Trophoblast cell (in vitro differentiated cells and primary cell): ENCODE measurements at regions not wholly inside any gene's neighbourhood (a gene's known extent, or its start where the extent isn't known, plus 50 kb on each side); places are given as distances from the start of the nearest gene placed in this dataset.

Source experiments
- DNase-seq, 2 donors: peaks; one replicate each; pipeline ENCODE4 v3.0.0-alpha.2; 2016
- H2AFZ ChIP-seq: 2 replicates; pipeline ENCODE4 v1.6.1; 2013; ENCODE audit warnings: low read length, moderate library complexity, mild to moderate bottlenecking; ENCODE audit not compliant: insufficient read depth, poor library complexity
- H2AK5ac ChIP-seq: 2 replicates; pipeline ENCODE4 v1.6.1; 2013; ENCODE audit warnings: mild to moderate bottlenecking, low read length
- H2BK120ac ChIP-seq: 2 replicates; pipeline ENCODE4 v1.6.1; 2013; ENCODE audit warnings: low read length, mild to moderate bottlenecking, moderate library complexity; ENCODE audit not compliant: insufficient read depth, poor library complexity
- H2BK12ac ChIP-seq: 2 replicates; pipeline ENCODE4 v1.6.1; 2013; ENCODE audit warnings: mild to moderate bottlenecking, low read length, moderate library complexity
- H2BK5ac ChIP-seq: 2 replicates; pipeline ENCODE4 v1.6.1; 2013; ENCODE audit warnings: low read length, low read depth, moderate library complexity, mild to moderate bottlenecking; ENCODE audit not compliant: poor library complexity
- H3K14ac ChIP-seq: 2 replicates; pipeline ENCODE4 v1.6.1; 2013; ENCODE audit warnings: mild to moderate bottlenecking, low read length
- H3K18ac ChIP-seq: 2 replicates; pipeline ENCODE4 v1.6.1; 2013; ENCODE audit warnings: mild to moderate bottlenecking, low read length
- H3K23ac ChIP-seq: 2 replicates; pipeline ENCODE4 v1.6.1; 2013; ENCODE audit warnings: low read length
- H3K27ac ChIP-seq: 2 replicates; pipeline ENCODE4 v1.5.1; 2013; ENCODE audit warnings: low read depth, mild to moderate bottlenecking, inconsistent platforms, low read length, moderate library complexity
- H3K27me3 ChIP-seq: 2 replicates; pipeline ENCODE4 v1.6.1; 2013; ENCODE audit warnings: inconsistent platforms, mild to moderate bottlenecking, low read length, moderate library complexity; ENCODE audit not compliant: insufficient read depth
- H3K36me3 ChIP-seq, 2 experiments: 1 replicate in 1 of 2; 2 replicates in 1 of 2; pipeline ENCODE4 v1.6.1; 2013; ENCODE audit warnings: low read length in 2 of 2, mild to moderate bottlenecking in 2 of 2, moderate library complexity in 1 of 2; ENCODE audit not compliant: insufficient read depth in 2 of 2, control insufficient read depth in 1 of 2
- H3K4ac ChIP-seq: 2 replicates; pipeline ENCODE4 v1.6.1; 2013; ENCODE audit warnings: low read depth, mild to moderate bottlenecking, low read length, moderate library complexity
- H3K4me1 ChIP-seq, 2 experiments: 1 replicate in 1 of 2; 2 replicates in 1 of 2; pipeline ENCODE4 v1.6.1; 2013; ENCODE audit warnings: low read length in 2 of 2, mild to moderate bottlenecking in 2 of 2, moderate library complexity in 1 of 2; ENCODE audit not compliant: insufficient read depth in 2 of 2, control insufficient read depth in 1 of 2
- H3K4me2 ChIP-seq: 2 replicates; pipeline ENCODE4 v1.6.1; 2013; ENCODE audit warnings: inconsistent platforms, mild to moderate bottlenecking, low read length, moderate library complexity
- H3K4me3 ChIP-seq: 2 replicates; pipeline ENCODE4 v1.5.1; 2013; ENCODE audit warnings: mild to moderate bottlenecking, low read depth, low read length, inconsistent platforms
- H3K79me1 ChIP-seq: one replicate; pipeline ENCODE4 v1.6.1; 2013; ENCODE audit warnings: low read length
- H3K79me2 ChIP-seq: 2 replicates; pipeline ENCODE4 v1.6.1; 2013; ENCODE audit warnings: low read length, mild to moderate bottlenecking; ENCODE audit not compliant: control insufficient read depth, insufficient read depth, poor library complexity
- H3K9ac ChIP-seq: 2 replicates; pipeline ENCODE4 v1.6.1; 2013; ENCODE audit warnings: mild to moderate bottlenecking, low read length
- H3K9me3 ChIP-seq: 2 replicates; pipeline ENCODE4 v1.6.1; 2013; ENCODE audit warnings: low read depth, mild to moderate bottlenecking, control low read depth, inconsistent platforms, low read length; ENCODE audit not compliant: insufficient read depth
- H4K12ac ChIP-seq: 2 replicates; pipeline ENCODE4 v1.6.1; 2013; ENCODE audit warnings: low read depth, mild to moderate bottlenecking, low read length, moderate library complexity
- H4K8ac ChIP-seq: 2 replicates; pipeline ENCODE4 v1.6.1; 2013; ENCODE audit warnings: low read depth, mild to moderate bottlenecking, low read length, moderate library complexity
- H4K91ac ChIP-seq: one replicate; pipeline ENCODE4 v1.6.1; 2013; ENCODE audit warnings: low read depth, mild to moderate bottlenecking, low read length, moderate library complexity
- WGBS: extraction: QIAGEN DNeasy Blood & Tissue Kit; methylation state at CpG from one replicate; pipeline ENCODE4 v1.1.7; 2013; ENCODE audit warnings: missing lambda C conversion rate; ENCODE audit not compliant: insufficient read length, insufficient coverage; ENCODE audit errors: extremely low coverage; 5-methylcytosine and 5-hydroxymethylcytosine counted together

GRCh38 chr22:48538291-48538820 lies 1289.3 kb downstream of the BRD1 start:
- Histone ChIP-seq H3K27me3 (no peaks in the 10 kb centered on the region), H3K4me2 (no peak overlapping the region), H3K79me1 (no peaks in the 10 kb centered on the region), H3K9me3 (peaks cover 8% of the 10 kb centered on the region), H3K27ac (no peak overlapping the region), H3K14ac (no peak overlapping the region), H3K79me2 (no peaks in the 10 kb centered on the region), H2AK5ac (no peak overlapping the region), H3K4me3 (no peak overlapping the region), H3K36me3 (no peaks in the 10 kb centered on the region), H4K91ac (no peak overlapping the region), H3K4me1 (no peaks in the 10 kb centered on the region), H3K23ac (no peak overlapping the region), H4K12ac (no peak overlapping the region), H3K9ac (no peak overlapping the region), H2AFZ (no peak overlapping the region), H3K4ac (no peak overlapping the region), H2BK5ac (no peak overlapping the region), H4K8ac (no peak overlapping the region), H2BK12ac (no peak overlapping the region), H2BK120ac (no peak overlapping the region), H3K18ac (no peak overlapping the region)
- no peak for DNase-seq
- no CpG with 5 or more reads among the region's 18 CpGs for WGBS

DNA sequence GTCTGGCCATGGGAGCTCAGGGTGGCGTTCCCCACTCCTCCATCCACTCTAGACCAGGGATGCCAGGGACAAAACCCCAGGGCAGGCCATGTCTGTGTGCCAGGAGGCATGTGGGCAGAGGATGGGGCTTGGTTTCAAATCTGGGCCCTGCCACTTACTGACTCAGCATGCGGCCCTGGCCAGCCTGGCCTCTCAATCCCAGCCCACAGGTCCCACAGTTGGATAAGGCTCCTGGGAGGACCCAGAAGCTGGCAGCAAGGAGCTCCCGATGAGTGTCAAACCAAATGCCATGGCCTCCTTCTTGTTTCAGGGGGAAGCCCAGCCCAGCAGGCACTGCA lies 1290.4 kb downstream of the BRD1 start:
- Histone ChIP-seq H4K91ac (no peak overlapping the region), H2BK5ac (no peak overlapping the region), H3K9ac (no peak overlapping the region), H2BK12ac (no peak overlapping the region), H3K18ac (no peak overlapping the region), H3K4me3 (no peak overlapping the region), H2AK5ac (no peak overlapping the region), H3K4me2 (no peak overlapping the region), H3K9me3 (peaks cover 6% of the 10 kb centered on the region), H3K79me1 (no peaks in the 10 kb centered on the region), H3K14ac (no peak overlapping the region), H3K4me1 (no peaks in the 10 kb centered on the region), H4K12ac (no peak overlapping the region), H2AFZ (no peak overlapping the region), H3K4ac (no peak overlapping the region), H2BK120ac (no peak overlapping the region), H3K27ac (no peak overlapping the region), H3K79me2 (no peaks in the 10 kb centered on the region), H3K36me3 (no peaks in the 10 kb centered on the region), H3K27me3 (no peaks in the 10 kb centered on the region), H4K8ac (no peak overlapping the region), H3K23ac (no peak overlapping the region)
- no CpG with 5 or more reads among the region's 3 CpGs for WGBS
- DNase-seq = no peak

- Histone ChIP-seq H3K27me3 (no peaks in the 10 kb centered on the region), H3K9ac (no peak overlapping the region), H3K4me2 (no peak overlapping the region), H3K79me2 (no peaks in the 10 kb centered on the region), H3K27ac (no peak overlapping the region), H3K79me1 (no peaks in the 10 kb centered on the region), H2AK5ac (no peak overlapping the region), H2AFZ (no peak overlapping the region), H4K8ac (no peak overlapping the region), H2BK5ac (no peak overlapping the region), H3K14ac (no peak overlapping the region), H3K9me3 (peaks cover 2% of the 10 kb centered on the region), H3K4me1 (no peaks in the 10 kb centered on the region), H3K18ac (no peak overlapping the region), H2BK120ac (no peak overlapping the region), H3K4me3 (no peak overlapping the region), H3K36me3 (no peaks in the 10 kb centered on the region), H2BK12ac (no peak overlapping the region), H3K23ac (no peak overlapping the region), H3K4ac (no peak overlapping the region), H4K91ac (no peak overlapping the region), H4K12ac (no peak overlapping the region)
- no CpG with 5 or more reads among the region's 30 CpGs for WGBS
- DNase-seq = no peak
Observed at GRCh38 chr22:48536541-48537342, 1290.9 kb downstream of the BRD1 start.

DNA sequence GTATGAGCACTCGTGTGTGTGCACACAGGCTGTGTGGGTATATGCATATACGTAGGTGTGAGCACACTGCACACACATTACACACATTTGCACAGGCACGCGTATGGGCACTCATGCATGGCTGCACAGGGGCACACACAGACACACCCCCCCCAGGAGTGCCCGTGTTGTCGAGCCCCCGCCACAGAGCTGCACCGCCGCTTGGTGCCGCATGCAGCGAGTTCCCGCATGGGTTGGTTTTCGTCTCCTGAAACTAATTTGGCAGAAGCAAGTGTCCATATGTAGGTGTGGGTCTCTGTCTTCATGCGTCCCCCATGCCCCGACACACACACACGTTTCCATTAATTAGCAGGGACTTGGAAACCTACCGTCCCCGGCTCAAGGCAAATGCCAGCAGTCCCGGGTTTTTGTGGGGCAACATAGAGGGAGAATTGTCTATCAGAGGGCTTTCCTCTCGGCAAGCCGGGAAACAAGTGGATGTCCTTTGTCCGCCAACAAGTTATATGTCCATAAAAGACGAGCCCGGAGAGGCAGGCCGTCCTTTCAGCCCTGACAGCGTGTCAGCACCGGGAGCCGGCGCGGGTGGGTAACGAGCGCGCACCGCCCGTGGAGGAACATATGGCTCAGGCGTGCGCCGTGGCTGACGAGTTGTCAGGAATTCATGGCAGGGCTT lies 1291.7 kb downstream of the BRD1 start:
- no peak overlapping the region for H2BK120ac ChIP-seq
- no peak overlapping the region for H2BK12ac ChIP-seq
- no peak overlapping the region for H2AK5ac ChIP-seq
- no peak overlapping the region for H3K4me2 ChIP-seq
- H3K18ac ChIP-seq = no peak overlapping the region
- no peak overlapping the region for H4K12ac ChIP-seq
- H3K27me3 ChIP-seq = no peaks in the 10 kb centered on the region
- no CpG with 5 or more reads among the region's 39 CpGs for WGBS
- H2BK5ac ChIP-seq = no peak overlapping the region
- H2AFZ ChIP-seq = no peak overlapping the region
- no peak overlapping the region for H3K4me3 ChIP-seq
- no peak overlapping the region for H3K23ac ChIP-seq
- no peak overlapping the region for H4K8ac ChIP-seq
- H3K36me3 ChIP-seq = no peaks in the 10 kb centered on the region
- no peak overlapping the region for H3K14ac ChIP-seq
- H3K79me1 ChIP-seq = no peaks in the 10 kb centered on the region
- H3K4me1 ChIP-seq = no peaks in the 10 kb centered on the region
- H4K91ac ChIP-seq = no peak overlapping the region
- H3K9me3 ChIP-seq = peaks cover 2% of the 10 kb centered on the region
- H3K9ac ChIP-seq = no peak overlapping the region
- DNase-seq = no peak
- no peak overlapping the region for H3K27ac ChIP-seq
- no peaks in the 10 kb centered on the region for H3K79me2 ChIP-seq
- H3K4ac ChIP-seq = no peak overlapping the region
